BLaER1 treated with 17β-estradiol and CSF1 and Interleukin-3, amounts not matched to agents 10 nM and 100 nM (cell line): ENCODE measurements at regions not wholly inside any gene's neighbourhood (a gene's known extent, or its start where the extent isn't known, plus 50 kb on each side); places are given as distances from the start of the nearest gene placed in this dataset.
"Not testable (repeated sequence)": the region's sequence is repeated elsewhere in the genome, so short reads cannot be mapped to it uniquely, and the experiment has no call there.

Experiments used
- H3K27ac ChIP-seq, 11 experiments: shearing (Covaris generic); formaldehyde crosslinking; 2 replicates each; pipeline ENCODE4 v1.8.1; 2022
- H3K27me3 ChIP-seq, 11 experiments: shearing (Covaris generic); formaldehyde crosslinking; 2 replicates each; pipeline ENCODE4 v1.8.1; 2022
- H3K36me3 ChIP-seq, 11 experiments: shearing (Covaris generic); formaldehyde crosslinking; 2 replicates each; pipeline ENCODE4 v1.8.1; 2022
- H3K4me1 ChIP-seq, 10 experiments: shearing (Covaris generic); formaldehyde crosslinking; 2 replicates each; pipeline ENCODE4 v1.8.1; 2022
- H3K4me2 ChIP-seq, 11 experiments: shearing (Covaris generic); formaldehyde crosslinking; 2 replicates each; pipeline ENCODE4 v1.8.1; 2022
- H3K4me3 ChIP-seq, 10 experiments: shearing (Covaris generic); formaldehyde crosslinking; 2 replicates each; pipeline ENCODE4 v1.8.1; 2022
- H3K9ac ChIP-seq, 11 experiments: shearing (Covaris generic); formaldehyde crosslinking; 2 replicates each; pipeline ENCODE4 v1.8.1; 2022
- H3K9me3 ChIP-seq, 11 experiments: shearing (Covaris generic); formaldehyde crosslinking; replicated peaks in 1 of 11; 2 replicates each; pipeline ENCODE4 v1.8.1; 2022
- H4K20me1 ChIP-seq, 11 experiments: shearing (Covaris generic); formaldehyde crosslinking; 2 replicates each; pipeline ENCODE4 v1.8.1; 2022
- Cebpa-rat ChIP-seq, 11 experiments: shearing (Covaris generic); IDR thresholded peaks; 2 replicates each; pipeline ENCODE4 v1.8.1; 2022

DNA sequence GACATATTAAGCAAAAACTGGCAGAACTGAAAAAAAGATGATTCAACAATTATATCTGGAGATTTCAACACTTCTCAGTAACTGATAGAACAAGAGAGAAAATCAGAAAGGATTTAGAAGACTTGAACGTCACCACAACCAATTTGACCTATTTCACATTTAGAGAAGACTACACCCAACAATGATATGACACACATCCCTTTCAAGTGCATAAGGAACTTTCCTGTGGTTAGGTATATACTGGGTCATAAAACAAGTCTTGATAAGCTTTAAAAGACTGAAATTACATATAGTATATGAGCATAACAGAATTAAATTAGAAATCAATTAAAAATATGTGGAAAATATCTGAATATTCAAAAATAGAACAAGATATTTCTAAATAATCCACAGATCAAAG, 201.2 kb upstream of the HAND2 start:
- H3K27ac ChIP-seq = no peak overlapping the region
- no peak for TF ChIP-seq Cebpa-rat (IDR thresholded peaks at IDR 0.05)
- H3K4me3 ChIP-seq = no peak overlapping the region
- H3K27me3 ChIP-seq = no peaks in the 10 kb centered on the region
- H4K20me1 ChIP-seq = no peaks in the 10 kb centered on the region
- peaks cover 10 to 29% (median 20%) of the 10 kb centered on the region in 11 experiments; a peak in 18 of 22 replicates for H3K9me3 ChIP-seq
- no peaks in the 10 kb centered on the region for H3K4me1 ChIP-seq
- no peaks in the 10 kb centered on the region for H3K36me3 ChIP-seq
- no peak overlapping the region for H3K4me2 ChIP-seq
- H3K9ac ChIP-seq = no peak overlapping the region

GRCh38 chr4:173722075-173722474, 192.0 kb upstream of the HAND2 start:
- TF ChIP-seq Cebpa-rat (IDR thresholded peaks at IDR 0.05) = no peak
- H3K4me3 ChIP-seq = no peak overlapping the region
- no peaks in the 10 kb centered on the region for H3K27me3 ChIP-seq
- H3K9me3 ChIP-seq = peaks cover 20 to 32% (median 25%) of the 10 kb centered on the region in 11 experiments
- H3K27ac ChIP-seq = no peak overlapping the region
- H3K36me3 ChIP-seq = no peaks in the 10 kb centered on the region
- no peaks in the 10 kb centered on the region for H4K20me1 ChIP-seq
- H3K9ac ChIP-seq = no peak overlapping the region
- H3K4me1 ChIP-seq = no peaks in the 10 kb centered on the region
- no peak overlapping the region for H3K4me2 ChIP-seq

- not testable (repeated sequence) for H4K20me1 ChIP-seq, H3K4me2 ChIP-seq, H3K4me1 ChIP-seq, H3K4me3 ChIP-seq, H3K27me3 ChIP-seq, H3K9ac ChIP-seq, H3K27ac ChIP-seq, H3K36me3 ChIP-seq
- peaks cover 19 to 44% (median 26%) of the 10 kb centered on the region in 11 experiments for H3K9me3 ChIP-seq
Observed at GRCh38 chr4:173718504-173718903, 188.5 kb upstream of the HAND2 start.

- H3K27ac ChIP-seq = no peak overlapping the region
- no peak for TF ChIP-seq Cebpa-rat (IDR thresholded peaks at IDR 0.05)
- no peak overlapping the region for H3K9ac ChIP-seq
- no peaks in the 10 kb centered on the region for H3K4me1 ChIP-seq
- H3K9me3 ChIP-seq = peaks cover 19 to 44% (median 26%) of the 10 kb centered on the region in 11 experiments
- H3K4me2 ChIP-seq = no peak overlapping the region
- H3K4me3 ChIP-seq = no peak overlapping the region
- no peaks in the 10 kb centered on the region for H4K20me1 ChIP-seq
- H3K36me3 ChIP-seq = no peaks in the 10 kb centered on the region
- no peaks in the 10 kb centered on the region for H3K27me3 ChIP-seq
Observed at GRCh38 chr4:173717581-173717980, 187.6 kb upstream of the HAND2 start.

DNA sequence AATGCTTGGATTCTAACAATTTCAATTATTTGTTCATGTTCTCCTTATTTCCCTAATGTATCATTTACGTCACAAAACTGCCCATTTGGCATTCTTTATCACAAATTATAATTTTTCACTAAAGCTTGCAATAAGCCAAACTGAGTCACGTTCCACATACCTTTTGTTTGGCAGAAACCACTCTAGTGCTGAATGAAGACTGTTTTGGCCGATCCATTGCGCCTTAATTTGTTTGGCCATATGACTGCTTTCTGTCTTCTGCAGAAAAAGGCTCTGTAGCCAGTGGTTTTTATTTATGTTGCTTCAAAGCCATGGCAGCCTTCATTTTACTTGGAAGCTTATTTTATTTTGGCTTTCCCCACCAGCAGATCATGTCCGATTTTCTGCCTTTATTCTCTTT, 184.4 kb upstream of the HAND2 start:
- H3K9me3 ChIP-seq = peaks cover 19 to 40% (median 26%) of the 10 kb centered on the region in 11 experiments
- H3K4me3 ChIP-seq = no peak overlapping the region
- no peak for TF ChIP-seq Cebpa-rat (IDR thresholded peaks at IDR 0.05)
- no peak overlapping the region for H3K27ac ChIP-seq
- no peaks in the 10 kb centered on the region for H4K20me1 ChIP-seq
- H3K4me2 ChIP-seq = no peak overlapping the region
- H3K9ac ChIP-seq = no peak overlapping the region
- no peaks in the 10 kb centered on the region for H3K36me3 ChIP-seq
- H3K27me3 ChIP-seq = no peaks in the 10 kb centered on the region
- no peaks in the 10 kb centered on the region for H3K4me1 ChIP-seq

GRCh38 chr4:173713026-173713425, 183.0 kb upstream of the HAND2 start:
- Histone ChIP-seq H3K27ac (no peak overlapping the region), H3K4me3 (no peak overlapping the region), H3K36me3 (no peaks in the 10 kb centered on the region), H3K27me3 (no peaks in the 10 kb centered on the region), H4K20me1 (no peaks in the 10 kb centered on the region), H3K4me2 (no peak overlapping the region), H3K9ac (no peak overlapping the region), H3K9me3 (peaks cover 7 to 25% (median 15%) of the 10 kb centered on the region in 11 experiments), H3K4me1 (no peaks in the 10 kb centered on the region)
- TF ChIP-seq Cebpa-rat (IDR thresholded peaks at IDR 0.05) = no peak

GRCh38 chr4:173707658-173708419, 177.8 kb upstream of the HAND2 start:
- Histone ChIP-seq H4K20me1 (no peaks in the 10 kb centered on the region), H3K9me3 (no peaks in the 10 kb centered on the region), H3K4me3 (no peak overlapping the region), H3K27me3 (no peaks in the 10 kb centered on the region), H3K9ac (no peak overlapping the region), H3K4me2 (no peak overlapping the region), H3K27ac (no peak overlapping the region), H3K4me1 (no peaks in the 10 kb centered on the region), H3K36me3 (no peaks in the 10 kb centered on the region)
- no peak for TF ChIP-seq Cebpa-rat (IDR thresholded peaks at IDR 0.05)

DNA sequence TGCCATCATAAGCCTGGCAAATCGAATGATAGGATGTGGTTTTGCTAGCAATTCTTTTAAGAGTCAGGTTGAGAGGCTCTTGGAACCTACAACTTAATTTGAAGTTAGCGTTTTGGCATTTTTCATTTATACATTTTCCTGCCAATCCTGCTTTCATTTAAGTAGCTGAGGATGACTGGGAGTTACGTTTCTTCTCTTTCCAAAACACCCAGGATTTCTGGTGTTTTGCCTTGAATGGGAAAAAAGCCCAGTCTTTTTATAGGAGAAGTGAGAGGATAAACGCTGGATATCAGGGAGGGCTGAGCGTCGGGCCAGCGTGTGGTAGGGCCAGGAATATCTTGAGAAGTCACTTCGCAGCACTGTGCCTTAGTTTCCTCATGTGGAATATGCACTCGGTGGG, 174.2 kb upstream of the HAND2 start:
- no peak for TF ChIP-seq Cebpa-rat (IDR thresholded peaks at IDR 0.05)
- H3K4me3 ChIP-seq = no peak overlapping the region
- H3K27me3 ChIP-seq = no peaks in the 10 kb centered on the region

GRCh38 chr4:173703021-173703420, 173.0 kb upstream of the HAND2 start:
- no peaks in the 10 kb centered on the region for H4K20me1 ChIP-seq
- H3K9ac ChIP-seq = no peak overlapping the region
- no peaks in the 10 kb centered on the region for H3K9me3 ChIP-seq
- H3K4me2 ChIP-seq = no peak overlapping the region
- H3K4me3 ChIP-seq = no peak overlapping the region
- no peaks in the 10 kb centered on the region for H3K27me3 ChIP-seq
- H3K4me1 ChIP-seq = no peaks in the 10 kb centered on the region
- no peak overlapping the region for H3K27ac ChIP-seq
- no peak for TF ChIP-seq Cebpa-rat (IDR thresholded peaks at IDR 0.05)
- no peaks in the 10 kb centered on the region for H3K36me3 ChIP-seq

More for the DNA sequence above, 174.2 kb upstream of the HAND2 start:
- Histone ChIP-seq H3K4me2 (no peak overlapping the region), H4K20me1 (no peaks in the 10 kb centered on the region), H3K27ac (no peak overlapping the region), H3K9me3 (no peaks in the 10 kb centered on the region), H3K4me1 (no peaks in the 10 kb centered on the region), H3K36me3 (no peaks in the 10 kb centered on the region), H3K9ac (no peak overlapping the region)

GRCh38 chr4:173700650-173701049, 170.6 kb upstream of the HAND2 start:
- Histone ChIP-seq H3K4me2 (no peak overlapping the region), H4K20me1 (no peaks in the 10 kb centered on the region), H3K27me3 (no peaks in the 10 kb centered on the region), H3K36me3 (no peaks in the 10 kb centered on the region), H3K9ac (no peak overlapping the region), H3K9me3 (no peaks in the 10 kb centered on the region), H3K27ac (no peak overlapping the region), H3K4me3 (no peak overlapping the region), H3K4me1 (no peaks in the 10 kb centered on the region)
- no peak for TF ChIP-seq Cebpa-rat (IDR thresholded peaks at IDR 0.05)
